ENCODE measurements at regions not wholly inside any gene's neighbourhood (a gene's known extent, or its start where the extent isn't known, plus 50 kb on each side); places are given as distances from the start of the nearest gene placed in this dataset.
"Not testable (repeated sequence)": the region's sequence is repeated elsewhere in the genome, so short reads cannot be mapped to it uniquely, and the experiment has no call there.

GRCh38 chr2:138249207-138249606 is 252.4 kb upstream of the SPOPL start:
- dilution Hi-C loops (cut with MboI; ENCODE audit: extremely low pct_ligation_motif_present, low sequenced_read_pairs): no loop called here
- TF ChIP-seq MAX (IDR thresholded peaks at IDR 0.05; ENCODE audit: insufficient read depth, insufficient read length) (no peak), JUN (IDR thresholded peaks at IDR 0.05; ENCODE audit: borderline replicate concordance, insufficient read depth, insufficient read length, low read depth) (no peak), GATA2 (IDR thresholded peaks at IDR 0.05; ENCODE audit: insufficient read depth, insufficient read length, low read depth, low read length) (no peak), MYC (IDR thresholded peaks at IDR 0.05; ENCODE audit: low read depth, low read length) (no peak), POLR2AphosphoS5 (IDR thresholded peaks at IDR 0.05; ENCODE audit: insufficient read depth, low read depth, low read length) (no peak), CTCF (IDR thresholded peaks at IDR 0.05; ENCODE audit: extremely low read depth in 1 of 2, insufficient read depth in 1 of 2, low read depth in 1 of 2, low read length in 2 of 2) (no peak), FOS (IDR thresholded peaks at IDR 0.05; ENCODE audit: borderline replicate concordance, insufficient read depth, low read length) (no peak), EZH2 (IDR thresholded peaks at IDR 0.05; ENCODE audit: borderline replicate concordance, low read depth, low read length, severe bottlenecking) (no peak), POLR2A (IDR thresholded peaks at IDR 0.05; ENCODE audit: low read depth, low read length) (no peak)
- FAIRE-seq: no peak
- ChIA-PET POLR2A (no interaction called here), CTCF (no interaction called here)
- H3K4me2 ChIP-seq (ENCODE audit: insufficient read depth, low read length): no peak overlapping the region
- no peaks in the 10 kb centered on the region for H3K36me3 ChIP-seq (ENCODE audit: control insufficient read depth in 2 of 2, extremely low read depth in 1 of 2, insufficient read depth in 2 of 2, low read length in 2 of 2)
- no peaks in the 10 kb centered on the region for H4K20me1 ChIP-seq (replicated peaks; ENCODE audit: control insufficient read depth, extremely low read depth, insufficient read depth, low read length)
- H3K79me2 ChIP-seq (ENCODE audit: control insufficient read depth, insufficient read depth, low read length): no peaks in the 10 kb centered on the region
- no peaks in the 10 kb centered on the region for H3K9me1 ChIP-seq (replicated peaks; ENCODE audit: control insufficient read depth, extremely low read depth, insufficient read depth, low read length)
- H3K4me1 ChIP-seq (ENCODE audit: control insufficient read depth, extremely low read depth, insufficient read depth, low read length): no peaks in the 10 kb centered on the region
- no peaks in the 10 kb centered on the region for H3K27me3 ChIP-seq (ENCODE audit: control insufficient read depth in 2 of 2, insufficient read depth in 2 of 2, low read length in 2 of 2)
- no peak overlapping the region for H3K27ac ChIP-seq (ENCODE audit: insufficient read depth, low read depth, low read length)
- H3K9me3 ChIP-seq (replicated peaks; ENCODE audit: control insufficient read depth, insufficient read depth, low read length): no peaks in the 10 kb centered on the region
- no peak overlapping the region for H3K9ac ChIP-seq (replicated peaks; ENCODE audit: extremely low read depth, insufficient read depth, low read length)
- intact Hi-C loops (cut with micrococcal nuclease): no loop called here
- H2AFZ ChIP-seq (ENCODE audit: low read depth, low read length): no peak overlapping the region
- BruUV-seq (replicated peaks): no TSS peak
- H3K4me3 ChIP-seq (replicated peaks in 1 of 3; ENCODE audit: insufficient read depth in 1 of 3, low read depth in 1 of 3, low read length in 3 of 3): no peak overlapping the region
- DNase-seq (ENCODE audit: low read depth, low spot score): no peak

- FAIRE-seq: not testable (repeated sequence)
Measured at GRCh38 chr2:138250843-138251320, 250.7 kb upstream of the SPOPL start.

More at GRCh38 chr2:138250843-138251320, 250.7 kb upstream of the SPOPL start:
- H3K36me3 ChIP-seq (ENCODE audit: control insufficient read depth in 2 of 2, extremely low read depth in 1 of 2, insufficient read depth in 2 of 2, low read length in 2 of 2); H3K27me3 ChIP-seq (ENCODE audit: control insufficient read depth in 2 of 2, insufficient read depth in 2 of 2, low read length in 2 of 2); intact Hi-C loops (cut with micrococcal nuclease); H3K9ac ChIP-seq (replicated peaks; ENCODE audit: extremely low read depth, insufficient read depth, low read length); H3K79me2 ChIP-seq (ENCODE audit: control insufficient read depth, insufficient read depth, low read length); H4K20me1 ChIP-seq (replicated peaks; ENCODE audit: control insufficient read depth, extremely low read depth, insufficient read depth, low read length); dilution Hi-C loops (cut with MboI; ENCODE audit: extremely low pct_ligation_motif_present, low sequenced_read_pairs); H3K4me3 ChIP-seq (replicated peaks in 1 of 3; ENCODE audit: insufficient read depth in 1 of 3, low read depth in 1 of 3, low read length in 3 of 3); DNase-seq (ENCODE audit: low read depth, low spot score); H3K9me3 ChIP-seq (replicated peaks; ENCODE audit: control insufficient read depth, insufficient read depth, low read length); POLR2A ChIA-PET; H3K4me2 ChIP-seq (ENCODE audit: insufficient read depth, low read length); H3K9me1 ChIP-seq (replicated peaks; ENCODE audit: control insufficient read depth, extremely low read depth, insufficient read depth, low read length); H2AFZ ChIP-seq (ENCODE audit: low read depth, low read length); H3K4me1 ChIP-seq (ENCODE audit: control insufficient read depth, extremely low read depth, insufficient read depth, low read length); BruUV-seq (replicated peaks); H3K27ac ChIP-seq (ENCODE audit: insufficient read depth, low read depth, low read length): not testable (repeated sequence)
- CTCF ChIA-PET: interaction anchor here (1.5 kb wide), 1 partner anchor 13 kb away, joined by 4 read pairs; no protein-coding TSS in a partner anchor

Measured in endothelial cell of umbilical vein (primary cell).